ENCODE measurements at regions not wholly inside any gene's neighbourhood (a gene's known extent, or its start where the extent isn't known, plus 50 kb on each side); places are given as distances from the start of the nearest gene placed in this dataset.

- Mint-ChIP-seq H3K36me3 (ENCODE audit: low read depth) (no peaks in the 10 kb centered on the region), H3K27ac (no peak overlapping the region), H3K4me3 (no peak overlapping the region), H3K27me3 (no peaks in the 10 kb centered on the region), H3K4me1 (no peaks in the 10 kb centered on the region)
- DNase-seq (no peak), ATAC-seq (no peak)
- no peaks in the 10 kb centered on the region for H3K9me3 ChIP-seq (ENCODE audit: control insufficient read depth, low read length, poor library complexity, severe bottlenecking)
These were observed 315.5 kb downstream of the RMST start for GRCh38 chr12:97778111-97778510.

GRCh38 chr12:97781342-97781741, 318.7 kb downstream of the RMST start:
- no peak for DNase-seq
- Mint-ChIP-seq H3K27ac (no peak overlapping the region), H3K27me3 (no peaks in the 10 kb centered on the region), H3K36me3 (ENCODE audit: low read depth) (no peaks in the 10 kb centered on the region), H3K4me1 (no peaks in the 10 kb centered on the region), H3K4me3 (no peak overlapping the region)
- no peaks in the 10 kb centered on the region for H3K9me3 ChIP-seq (ENCODE audit: control insufficient read depth, low read length, poor library complexity, severe bottlenecking)
- no peak for ATAC-seq

GRCh38 chr12:97784904-97785303, 322.3 kb downstream of the RMST start:
- ATAC-seq (no peak), DNase-seq (no peak)
- Mint-ChIP-seq H3K27ac (no peak overlapping the region), H3K4me1 (no peaks in the 10 kb centered on the region), H3K36me3 (ENCODE audit: low read depth) (no peaks in the 10 kb centered on the region), H3K4me3 (no peak overlapping the region), H3K27me3 (no peaks in the 10 kb centered on the region)
- no peaks in the 10 kb centered on the region for H3K9me3 ChIP-seq (ENCODE audit: control insufficient read depth, low read length, poor library complexity, severe bottlenecking)

GRCh38 chr12:97790281-97790680, 327.7 kb downstream of the RMST start:
- Mint-ChIP-seq H3K36me3 (ENCODE audit: low read depth) (no peaks in the 10 kb centered on the region), H3K4me1 (no peaks in the 10 kb centered on the region), H3K27ac (no peak overlapping the region), H3K4me3 (no peak overlapping the region), H3K27me3 (no peaks in the 10 kb centered on the region)
- no peak for ATAC-seq
- DNase-seq: no peak
- no peaks in the 10 kb centered on the region for H3K9me3 ChIP-seq (ENCODE audit: control insufficient read depth, low read length, poor library complexity, severe bottlenecking)

DNA sequence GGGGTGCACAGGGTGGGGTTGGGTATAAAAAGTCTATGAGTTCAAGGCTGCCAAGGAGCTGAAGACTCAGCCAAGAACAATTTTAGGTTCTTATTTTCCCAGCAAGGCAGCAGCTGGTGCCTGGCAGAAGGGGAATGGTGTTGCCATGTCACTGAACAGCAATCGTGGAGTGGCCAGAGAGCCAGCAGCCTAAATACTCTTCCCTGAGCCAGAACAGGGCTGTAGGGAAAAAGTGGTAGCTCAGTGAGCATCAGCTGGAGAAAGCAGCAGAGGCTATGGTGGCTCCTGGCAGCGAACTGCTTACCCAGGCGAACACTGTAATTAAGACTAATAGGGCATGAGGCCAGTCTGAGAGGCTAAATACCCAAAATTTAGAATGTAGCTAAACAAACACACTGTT, 334.9 kb downstream of the RMST start:
- Mint-ChIP-seq H3K27me3 (no peaks in the 10 kb centered on the region), H3K4me3 (no peak overlapping the region), H3K4me1 (no peaks in the 10 kb centered on the region), H3K27ac (no peak overlapping the region), H3K36me3 (ENCODE audit: low read depth) (no peaks in the 10 kb centered on the region)
- DNase-seq: no peak
- no peak for ATAC-seq
- H3K9me3 ChIP-seq (ENCODE audit: control insufficient read depth, low read length, poor library complexity, severe bottlenecking): no peaks in the 10 kb centered on the region

DNA sequence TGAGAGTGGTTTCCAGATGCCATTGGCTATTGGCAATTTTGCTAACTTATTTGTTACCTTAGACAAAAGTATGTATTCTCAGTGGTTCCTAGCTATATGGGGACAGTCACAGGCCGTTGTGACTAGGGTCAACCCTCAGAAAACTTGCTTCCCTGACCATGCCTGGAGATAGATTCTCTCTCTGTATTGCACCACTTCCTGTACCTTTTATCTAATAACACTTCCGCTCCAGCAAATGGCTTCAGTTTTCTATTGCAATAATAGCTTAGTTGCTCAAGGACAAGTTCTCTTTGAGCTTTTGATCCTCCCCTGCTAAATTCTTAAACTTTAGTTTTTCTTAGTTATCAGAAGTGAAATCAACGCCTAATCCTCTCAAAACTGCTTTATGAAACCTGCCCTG, 338.0 kb downstream of the RMST start:
- no peaks in the 10 kb centered on the region for H3K27me3 Mint-ChIP-seq
- no peaks in the 10 kb centered on the region for H3K4me1 Mint-ChIP-seq
- no peak for ATAC-seq
- no peaks in the 10 kb centered on the region for H3K36me3 Mint-ChIP-seq (ENCODE audit: low read depth)
- no peak for DNase-seq
- H3K9me3 ChIP-seq (ENCODE audit: control insufficient read depth, low read length, poor library complexity, severe bottlenecking): no peaks in the 10 kb centered on the region
- no peak overlapping the region for H3K4me3 Mint-ChIP-seq
- no peak overlapping the region for H3K27ac Mint-ChIP-seq

- Mint-ChIP-seq H3K4me1 (no peaks in the 10 kb centered on the region), H3K27ac (no peak overlapping the region), H3K36me3 (ENCODE audit: low read depth) (no peaks in the 10 kb centered on the region), H3K27me3 (no peaks in the 10 kb centered on the region), H3K4me3 (no peak overlapping the region)
- ATAC-seq: no peak
- no peak for DNase-seq
- H3K9me3 ChIP-seq (ENCODE audit: control insufficient read depth, low read length, poor library complexity, severe bottlenecking): no peaks in the 10 kb centered on the region
These were observed 339.0 kb downstream of the RMST start for GRCh38 chr12:97801471-97802059.

GRCh38 chr12:97805146-97805545, 342.5 kb downstream of the RMST start:
- H3K27ac Mint-ChIP-seq: no peak overlapping the region
- no peaks in the 10 kb centered on the region for H3K4me1 Mint-ChIP-seq
- H3K4me3 Mint-ChIP-seq: no peak overlapping the region
- no peak for ATAC-seq
- no peaks in the 10 kb centered on the region for H3K9me3 ChIP-seq (ENCODE audit: control insufficient read depth, low read length, poor library complexity, severe bottlenecking)
- no peaks in the 10 kb centered on the region for H3K36me3 Mint-ChIP-seq (ENCODE audit: low read depth)
- no peak for DNase-seq
- no peaks in the 10 kb centered on the region for H3K27me3 Mint-ChIP-seq

GRCh38 chr12:97813301-97813700, 350.7 kb downstream of the RMST start:
- H3K4me3 Mint-ChIP-seq: no peak overlapping the region
- DNase-seq: no peak
- H3K9me3 ChIP-seq (ENCODE audit: control insufficient read depth, low read length, poor library complexity, severe bottlenecking): no peaks in the 10 kb centered on the region
- no peak overlapping the region for H3K27ac Mint-ChIP-seq
- H3K36me3 Mint-ChIP-seq (ENCODE audit: low read depth): no peaks in the 10 kb centered on the region
- H3K27me3 Mint-ChIP-seq: no peaks in the 10 kb centered on the region
- no peak for ATAC-seq
- H3K4me1 Mint-ChIP-seq: no peaks in the 10 kb centered on the region

- H3K27ac Mint-ChIP-seq: no peak overlapping the region
- no peak overlapping the region for H3K4me3 Mint-ChIP-seq
- ATAC-seq (no peak), DNase-seq (no peak)
- H3K4me1 Mint-ChIP-seq: no peaks in the 10 kb centered on the region
- no peaks in the 10 kb centered on the region for H3K9me3 ChIP-seq (ENCODE audit: control insufficient read depth, low read length, poor library complexity, severe bottlenecking)
- H3K36me3 Mint-ChIP-seq (ENCODE audit: low read depth): no peaks in the 10 kb centered on the region
- H3K27me3 Mint-ChIP-seq: no peaks in the 10 kb centered on the region
These were observed 359.2 kb downstream of the RMST start for GRCh38 chr12:97821806-97822205.

DNA sequence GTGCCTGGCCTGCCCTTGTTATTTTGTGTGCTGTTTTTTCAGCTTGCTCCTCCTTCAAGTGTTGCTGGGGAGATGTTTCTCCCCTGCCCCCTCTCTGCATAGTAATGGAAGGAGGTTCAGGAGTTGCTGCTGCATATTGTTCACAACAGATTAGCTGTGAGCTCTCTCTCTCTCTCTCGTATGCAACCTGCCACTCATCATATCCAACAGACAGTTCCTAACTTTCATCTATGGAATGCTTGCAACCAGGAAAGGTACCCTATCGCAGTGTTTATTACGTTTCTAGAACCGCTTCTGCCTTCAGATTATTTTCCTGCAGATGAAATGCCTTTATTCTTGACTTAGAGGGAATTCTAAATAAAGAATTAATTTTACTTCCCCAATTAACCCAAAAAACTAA, 372.9 kb downstream of the RMST start:
- Mint-ChIP-seq H3K4me1 (no peaks in the 10 kb centered on the region), H3K4me3 (no peak overlapping the region), H3K36me3 (ENCODE audit: low read depth) (no peaks in the 10 kb centered on the region), H3K27ac (no peak overlapping the region), H3K27me3 (no peaks in the 10 kb centered on the region)
- ATAC-seq (no peak), DNase-seq (no peak)
- H3K9me3 ChIP-seq (ENCODE audit: control insufficient read depth, low read length, poor library complexity, severe bottlenecking): no peaks in the 10 kb centered on the region

DNA sequence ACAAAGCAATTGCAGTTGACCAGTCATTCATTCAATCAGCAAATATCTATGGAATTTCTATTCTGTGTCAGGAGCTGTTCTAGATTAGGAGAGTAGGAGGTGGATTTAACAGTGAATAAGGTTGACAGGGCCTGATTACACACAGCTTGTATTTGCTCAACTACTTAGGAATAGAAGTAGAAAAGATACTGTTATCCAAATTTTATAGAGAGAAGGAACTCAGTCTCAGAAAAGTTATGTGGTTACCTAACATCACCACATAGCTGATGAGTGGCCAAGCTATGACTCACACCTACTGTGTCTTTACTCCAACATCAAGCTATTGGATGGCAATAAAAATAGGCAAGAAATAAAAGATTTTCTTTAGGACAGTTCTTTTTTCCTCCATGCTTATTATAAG, 374.8 kb downstream of the RMST start:
- Mint-ChIP-seq H3K27ac (no peak overlapping the region), H3K4me3 (no peak overlapping the region), H3K27me3 (no peaks in the 10 kb centered on the region), H3K36me3 (ENCODE audit: low read depth) (no peaks in the 10 kb centered on the region), H3K4me1 (no peaks in the 10 kb centered on the region)
- ATAC-seq: no peak
- no peak for DNase-seq
- H3K9me3 ChIP-seq (ENCODE audit: control insufficient read depth, low read length, poor library complexity, severe bottlenecking): no peaks in the 10 kb centered on the region

DNA sequence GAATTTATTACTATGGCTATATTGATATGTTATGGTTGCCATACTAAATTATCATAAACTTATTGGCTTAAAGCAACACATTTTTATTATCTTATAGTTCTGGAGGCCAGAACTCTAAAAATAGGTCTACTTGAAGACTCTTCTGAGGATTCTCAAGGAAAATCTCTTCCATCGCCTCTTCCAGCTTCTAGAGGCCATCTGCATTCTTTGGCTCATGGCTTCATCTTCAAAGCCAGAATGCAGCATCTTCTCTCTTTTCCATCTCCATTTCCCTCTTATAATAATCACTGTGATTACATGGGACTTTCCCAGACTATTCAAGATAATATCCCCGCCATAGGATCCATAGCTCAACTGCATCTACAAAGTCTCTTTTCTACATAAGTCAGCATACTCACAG, 385.4 kb downstream of the RMST start:
- Mint-ChIP-seq H3K4me3 (no peak overlapping the region), H3K36me3 (ENCODE audit: low read depth) (no peaks in the 10 kb centered on the region), H3K27ac (no peak overlapping the region), H3K27me3 (no peaks in the 10 kb centered on the region), H3K4me1 (no peaks in the 10 kb centered on the region)
- ATAC-seq: no peak
- no peak for DNase-seq
- no peaks in the 10 kb centered on the region for H3K9me3 ChIP-seq (ENCODE audit: control insufficient read depth, low read length, poor library complexity, severe bottlenecking)

DNA sequence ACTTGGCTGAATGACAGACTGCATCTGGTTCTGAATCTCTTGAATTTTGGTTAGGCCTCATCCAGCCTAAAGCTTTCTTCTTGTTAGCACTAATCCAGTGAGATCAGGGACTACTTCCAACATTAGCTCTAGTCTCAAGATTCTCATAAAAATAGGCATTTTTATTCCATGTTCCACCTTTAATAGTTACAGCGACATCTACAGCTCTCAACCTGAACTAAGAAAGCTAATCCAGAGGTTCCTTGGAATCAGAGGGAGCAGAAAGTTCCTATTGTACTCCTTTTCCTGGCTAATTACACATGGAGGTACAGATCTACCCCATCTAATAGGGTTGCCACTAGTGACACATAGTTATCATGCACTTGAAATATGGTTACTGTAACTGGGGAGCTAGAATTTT, 391.9 kb downstream of the RMST start:
- H3K36me3 Mint-ChIP-seq (ENCODE audit: low read depth): no peaks in the 10 kb centered on the region
- H3K27ac Mint-ChIP-seq: no peak overlapping the region
- DNase-seq (no peak), ATAC-seq (no peak)
- H3K27me3 Mint-ChIP-seq: no peaks in the 10 kb centered on the region
- no peaks in the 10 kb centered on the region for H3K9me3 ChIP-seq (ENCODE audit: control insufficient read depth, low read length, poor library complexity, severe bottlenecking)
- no peak overlapping the region for H3K4me3 Mint-ChIP-seq
- H3K4me1 Mint-ChIP-seq: no peaks in the 10 kb centered on the region

DNA sequence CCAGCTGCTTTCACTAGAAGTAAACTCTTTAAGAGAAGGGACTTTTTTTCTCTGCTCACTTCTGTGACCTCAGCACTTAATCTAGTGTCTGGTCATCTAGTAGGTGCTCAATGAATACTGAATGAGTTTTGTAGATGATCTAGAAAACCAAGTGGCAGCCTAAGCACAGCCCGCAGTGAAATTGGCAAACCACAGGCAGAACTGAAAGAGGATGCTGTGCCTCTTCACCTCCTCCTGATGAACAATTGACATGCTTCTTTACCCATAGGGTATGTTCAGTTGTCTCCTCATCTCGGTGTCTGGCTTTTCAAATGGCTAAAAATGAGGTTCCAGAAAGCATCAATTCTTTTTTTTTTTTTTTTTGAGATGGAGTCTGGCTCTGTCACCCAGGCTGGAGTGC, 399.5 kb downstream of the RMST start:
- no peaks in the 10 kb centered on the region for H3K9me3 ChIP-seq (ENCODE audit: control insufficient read depth, low read length, poor library complexity, severe bottlenecking)

More for the DNA sequence above, 399.5 kb downstream of the RMST start:
- ATAC-seq (no peak), DNase-seq (no peak)
- Mint-ChIP-seq H3K36me3 (ENCODE audit: low read depth) (no peaks in the 10 kb centered on the region), H3K27me3 (no peaks in the 10 kb centered on the region), H3K27ac (no peak overlapping the region), H3K4me1 (no peaks in the 10 kb centered on the region), H3K4me3 (no peak overlapping the region)

Data from T-helper 17 cell (primary cell).